ENCODE measurements at regions not wholly inside any gene's neighbourhood (a gene's known extent, or its start where the extent isn't known, plus 50 kb on each side); places are given as distances from the start of the nearest gene placed in this dataset.

- H3K9ac ChIP-seq (ENCODE audit: low read length): peak overlapping the region; percentile 21
- TF ChIP-seq, protein P1, sequence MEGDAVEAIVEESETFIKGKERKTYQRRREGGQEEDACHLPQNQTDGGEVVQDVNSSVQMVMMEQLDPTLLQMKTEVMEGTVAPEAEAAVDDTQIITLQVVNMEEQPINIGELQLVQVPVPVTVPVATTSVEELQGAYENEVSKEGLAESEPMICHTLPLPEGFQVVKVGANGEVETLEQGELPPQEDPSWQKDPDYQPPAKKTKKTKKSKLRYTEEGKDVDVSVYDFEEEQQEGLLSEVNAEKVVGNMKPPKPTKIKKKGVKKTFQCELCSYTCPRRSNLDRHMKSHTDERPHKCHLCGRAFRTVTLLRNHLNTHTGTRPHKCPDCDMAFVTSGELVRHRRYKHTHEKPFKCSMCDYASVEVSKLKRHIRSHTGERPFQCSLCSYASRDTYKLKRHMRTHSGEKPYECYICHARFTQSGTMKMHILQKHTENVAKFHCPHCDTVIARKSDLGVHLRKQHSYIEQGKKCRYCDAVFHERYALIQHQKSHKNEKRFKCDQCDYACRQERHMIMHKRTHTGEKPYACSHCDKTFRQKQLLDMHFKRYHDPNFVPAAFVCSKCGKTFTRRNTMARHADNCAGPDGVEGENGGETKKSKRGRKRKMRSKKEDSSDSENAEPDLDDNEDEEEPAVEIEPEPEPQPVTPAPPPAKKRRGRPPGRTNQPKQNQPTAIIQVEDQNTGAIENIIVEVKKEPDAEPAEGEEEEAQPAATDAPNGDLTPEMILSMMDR (IDR thresholded peaks at IDR 0.05; ENCODE audit: poor library complexity, severe bottlenecking): no peak
- TF ChIP-seq REST (IDR thresholded peaks at IDR 0.05; ENCODE audit: borderline replicate concordance): peak; percentile 89
- TF ChIP-seq EP300 (conservative IDR thresholded peaks at IDR 0.05; ENCODE audit: poor library complexity, severe bottlenecking): peak; percentile 90
- no peak for TF ChIP-seq TAF1 (IDR thresholded peaks at IDR 0.05; ENCODE audit: low read depth)
- TF ChIP-seq MXI1 (conservative IDR thresholded peaks at IDR 0.05; ENCODE audit: poor library complexity, severe bottlenecking): no peak
- no peak for TF ChIP-seq EZH2 (IDR thresholded peaks at IDR 0.05; ENCODE audit: borderline replicate concordance, insufficient read depth, low read length, poor library complexity, severe bottlenecking)
- no peak for TF ChIP-seq SMC3 (conservative IDR thresholded peaks at IDR 0.05; ENCODE audit: poor library complexity)
- no peak for TF ChIP-seq POLR2AphosphoS5 (IDR thresholded peaks at IDR 0.05)
- TF ChIP-seq RAD21 (conservative IDR thresholded peaks at IDR 0.05): no peak
- peak overlapping the region; percentile 38 for H3K4me2 ChIP-seq (ENCODE audit: low read length)
- H2AFZ ChIP-seq (ENCODE audit: low read depth, low read length): no peak overlapping the region
- H3K27me3 ChIP-seq (ENCODE audit: insufficient read depth, low read depth, low read length): no peaks in the 10 kb centered on the region
- peak overlapping the region; percentile 40 for H3K4me3 ChIP-seq (ENCODE audit: low read length)
- H3K9me3 ChIP-seq (ENCODE audit: low read length): no peaks in the 10 kb centered on the region
- H3K9me2 ChIP-seq (ENCODE audit: insufficient read depth, low read length): no peaks in the 10 kb centered on the region
- H3K79me2 ChIP-seq (replicated peaks; ENCODE audit: insufficient read depth, low read length): no peaks in the 10 kb centered on the region
- peak overlapping the region; percentile 67 for H3K27ac ChIP-seq (ENCODE audit: low read length)
- H4K20me1 ChIP-seq (ENCODE audit: insufficient read depth): no peaks in the 10 kb centered on the region
- H3F3A ChIP-seq (ENCODE audit: insufficient read depth, low read length, poor library complexity, severe bottlenecking): peaks cover 6% of the 10 kb centered on the region
- H3K36me3 ChIP-seq (ENCODE audit: insufficient read depth, low read length): no peaks in the 10 kb centered on the region
Measured at GRCh38 chr12:90627180-90627896, 327.6 kb downstream of the CCER1 start.

DNA sequence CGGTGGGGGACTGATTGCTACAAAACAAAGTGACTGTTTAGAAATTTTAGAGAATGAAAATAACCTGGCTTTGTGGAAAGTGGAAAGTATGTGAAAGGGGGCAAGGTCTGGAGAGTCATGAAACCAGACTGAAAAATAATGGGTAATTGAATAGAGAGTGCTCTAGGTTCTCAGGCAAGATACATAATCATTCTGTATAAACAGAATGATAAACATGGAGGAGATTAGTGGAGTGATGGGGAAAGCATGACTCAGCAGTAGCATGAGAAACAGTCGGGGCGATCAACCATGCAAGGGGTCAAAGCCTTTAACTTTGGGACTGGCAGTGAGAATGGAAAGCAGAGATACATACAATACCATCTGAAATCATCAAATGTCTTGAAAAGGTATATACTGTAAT, 332.5 kb downstream of the CCER1 start:
- no peak overlapping the region for H3K4me3 ChIP-seq (ENCODE audit: low read length)
- no peaks in the 10 kb centered on the region for H3F3A ChIP-seq (ENCODE audit: insufficient read depth, low read length, poor library complexity, severe bottlenecking)
- H2AFZ ChIP-seq (ENCODE audit: low read depth, low read length): no peak overlapping the region
- TF ChIP-seq REST (IDR thresholded peaks at IDR 0.05; ENCODE audit: borderline replicate concordance): no peak
- no peaks in the 10 kb centered on the region for H3K9me3 ChIP-seq (ENCODE audit: low read length)
- H3K27me3 ChIP-seq (ENCODE audit: insufficient read depth, low read depth, low read length): no peaks in the 10 kb centered on the region
- no peak overlapping the region for H3K4me2 ChIP-seq (ENCODE audit: low read length)
- H3K9ac ChIP-seq (ENCODE audit: low read length): no peak overlapping the region
- H3K9me2 ChIP-seq (ENCODE audit: insufficient read depth, low read length): no peaks in the 10 kb centered on the region
- H3K36me3 ChIP-seq (ENCODE audit: insufficient read depth, low read length): no peaks in the 10 kb centered on the region
- H3K79me2 ChIP-seq (replicated peaks; ENCODE audit: insufficient read depth, low read length): no peaks in the 10 kb centered on the region
- H3K27ac ChIP-seq (ENCODE audit: low read length): no peak overlapping the region
- H4K20me1 ChIP-seq (ENCODE audit: insufficient read depth): no peaks in the 10 kb centered on the region

All from neural cell (in vitro differentiated cells).